ENCODE measurements at regions not wholly inside any gene's neighbourhood (a gene's known extent, or its start where the extent isn't known, plus 50 kb on each side); places are given as distances from the start of the nearest gene placed in this dataset.

DNA sequence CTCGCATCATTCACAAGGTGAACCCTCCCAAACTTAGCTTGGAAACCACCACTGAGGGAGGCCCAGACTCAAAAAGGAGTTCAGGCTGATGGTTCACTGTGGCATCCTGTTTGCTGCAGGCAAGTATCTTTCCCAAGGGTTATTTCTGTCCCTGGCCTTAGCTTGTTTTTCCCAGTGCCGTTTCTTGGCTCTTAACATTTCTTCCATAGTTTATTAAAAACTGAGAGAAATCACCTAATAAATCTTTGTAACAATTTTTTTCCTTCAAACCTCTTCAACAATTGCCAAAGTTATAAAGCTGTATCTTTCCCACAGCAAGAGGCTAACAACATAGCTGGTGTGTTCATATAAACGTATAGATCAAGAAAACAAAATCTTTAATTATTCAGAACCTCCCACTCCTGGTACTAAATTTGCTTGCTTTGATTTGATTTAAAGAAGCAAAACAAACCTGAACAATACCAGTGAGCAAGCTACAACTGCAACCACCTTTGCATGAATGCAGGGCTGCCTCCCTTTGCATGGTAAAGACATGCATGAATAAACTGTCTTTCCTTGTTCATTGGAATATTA, 234.9 kb upstream of the STT3B start:
- no peak overlapping the region for H3K4me3 ChIP-seq (ENCODE audit: control insufficient read depth, low read depth, low read length)
- no peak for DNase-seq (ENCODE audit: low read depth)
- TF ChIP-seq, protein P1, sequence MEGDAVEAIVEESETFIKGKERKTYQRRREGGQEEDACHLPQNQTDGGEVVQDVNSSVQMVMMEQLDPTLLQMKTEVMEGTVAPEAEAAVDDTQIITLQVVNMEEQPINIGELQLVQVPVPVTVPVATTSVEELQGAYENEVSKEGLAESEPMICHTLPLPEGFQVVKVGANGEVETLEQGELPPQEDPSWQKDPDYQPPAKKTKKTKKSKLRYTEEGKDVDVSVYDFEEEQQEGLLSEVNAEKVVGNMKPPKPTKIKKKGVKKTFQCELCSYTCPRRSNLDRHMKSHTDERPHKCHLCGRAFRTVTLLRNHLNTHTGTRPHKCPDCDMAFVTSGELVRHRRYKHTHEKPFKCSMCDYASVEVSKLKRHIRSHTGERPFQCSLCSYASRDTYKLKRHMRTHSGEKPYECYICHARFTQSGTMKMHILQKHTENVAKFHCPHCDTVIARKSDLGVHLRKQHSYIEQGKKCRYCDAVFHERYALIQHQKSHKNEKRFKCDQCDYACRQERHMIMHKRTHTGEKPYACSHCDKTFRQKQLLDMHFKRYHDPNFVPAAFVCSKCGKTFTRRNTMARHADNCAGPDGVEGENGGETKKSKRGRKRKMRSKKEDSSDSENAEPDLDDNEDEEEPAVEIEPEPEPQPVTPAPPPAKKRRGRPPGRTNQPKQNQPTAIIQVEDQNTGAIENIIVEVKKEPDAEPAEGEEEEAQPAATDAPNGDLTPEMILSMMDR (conservative IDR thresholded peaks at IDR 0.05; ENCODE audit: control insufficient read depth, insufficient read depth, low read depth, low read length): no peak

DNA sequence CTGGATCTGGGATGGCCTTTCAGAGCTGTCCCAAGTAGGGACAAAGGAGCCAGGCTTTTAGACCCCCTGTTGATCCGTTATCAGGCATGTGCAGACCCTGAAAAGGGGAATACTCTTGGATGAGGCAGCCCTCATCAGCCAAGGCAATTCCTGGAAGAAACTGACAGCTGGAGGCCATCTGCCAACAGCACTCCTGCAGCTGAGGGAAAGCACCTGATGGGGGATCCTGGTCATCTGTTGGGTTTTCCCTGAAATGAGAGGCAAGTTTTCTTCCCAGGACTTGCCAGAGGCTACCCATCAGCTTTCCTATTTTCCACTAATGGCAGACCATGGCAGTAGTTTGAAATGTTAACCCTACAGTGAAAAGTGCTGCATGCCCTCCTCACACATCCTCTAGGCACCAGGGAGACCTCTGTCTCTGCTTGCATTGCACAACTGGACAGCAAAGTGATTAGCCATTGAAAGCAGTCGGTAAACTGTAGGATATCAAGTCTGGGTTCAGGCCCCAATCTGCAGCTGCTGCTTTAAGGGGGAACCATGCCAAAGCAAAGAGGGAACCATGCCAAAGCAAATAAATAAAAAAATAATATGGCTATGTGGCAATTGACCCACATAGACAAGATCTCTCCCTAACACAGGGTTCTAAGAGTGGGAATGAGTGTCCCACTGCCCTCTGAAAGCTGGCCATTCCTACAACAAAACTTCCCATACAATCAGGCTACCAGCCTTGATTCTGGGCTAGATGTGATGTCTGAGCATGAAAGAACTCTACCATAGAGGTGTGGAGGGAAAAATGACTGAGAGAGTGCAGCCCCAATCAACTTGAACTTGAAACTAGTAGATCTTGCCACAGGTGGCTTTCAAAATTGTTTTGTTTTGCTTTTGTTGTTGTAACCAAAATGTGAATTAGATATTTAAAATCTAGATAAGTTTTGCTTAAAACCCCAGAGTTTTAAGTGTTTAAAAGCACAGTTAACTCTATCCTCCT, 232.0 kb upstream of the STT3B start:
- TF ChIP-seq, protein P1 (conservative IDR thresholded peaks at IDR 0.05; ENCODE audit: control insufficient read depth, insufficient read depth, low read depth, low read length): no peak
- H3K4me3 ChIP-seq (ENCODE audit: control insufficient read depth, low read depth, low read length): no peak overlapping the region
- peak; percentile 3 for DNase-seq (ENCODE audit: low read depth)

DNA sequence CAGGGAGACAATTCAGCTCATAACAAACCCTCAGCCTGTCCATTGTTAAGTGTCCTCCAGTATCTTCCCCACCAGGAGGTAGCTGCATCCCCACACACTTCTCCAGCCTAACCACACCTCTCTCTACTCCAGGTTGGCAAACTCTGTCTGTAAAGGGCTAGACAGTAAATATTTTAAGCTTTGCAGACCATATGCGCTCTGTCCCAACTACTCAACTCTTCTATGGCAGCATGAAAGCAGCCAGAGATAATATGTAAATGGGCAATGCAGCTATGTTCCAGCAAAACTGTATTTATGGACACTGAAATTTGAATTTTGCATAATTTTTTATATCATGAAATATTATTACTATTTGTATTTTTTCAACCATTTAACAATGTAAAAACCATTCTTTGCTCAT, 230.4 kb upstream of the STT3B start:
- no peak for DNase-seq (ENCODE audit: low read depth)
- no peak overlapping the region for H3K4me3 ChIP-seq (ENCODE audit: control insufficient read depth, low read depth, low read length)
- TF ChIP-seq, protein P1 (conservative IDR thresholded peaks at IDR 0.05; ENCODE audit: control insufficient read depth, insufficient read depth, low read depth, low read length): no peak

DNA sequence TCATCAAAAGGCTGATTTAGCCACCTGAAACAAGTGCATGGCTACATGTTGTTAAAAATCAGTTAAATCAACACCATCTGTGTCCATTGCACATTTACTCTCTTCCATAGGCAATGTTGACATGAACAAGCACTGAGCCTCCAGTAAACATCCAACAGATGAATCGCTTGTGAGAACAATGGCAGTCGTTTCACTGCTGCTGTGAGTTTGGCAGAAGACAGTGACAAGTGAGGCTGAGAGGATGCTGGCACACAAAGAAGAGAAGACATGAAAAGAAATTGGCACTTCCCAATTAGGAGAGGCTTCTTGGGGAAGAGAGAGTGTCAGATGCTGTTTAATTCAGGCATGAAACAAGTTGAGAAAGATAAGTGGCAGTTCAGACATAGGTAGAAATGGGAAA, 227.4 kb upstream of the STT3B start:
- TF ChIP-seq, protein P1 (conservative IDR thresholded peaks at IDR 0.05; ENCODE audit: control insufficient read depth, insufficient read depth, low read depth, low read length): no peak
- no peak for DNase-seq (ENCODE audit: low read depth)
- no peak overlapping the region for H3K4me3 ChIP-seq (ENCODE audit: control insufficient read depth, low read depth, low read length)

DNA sequence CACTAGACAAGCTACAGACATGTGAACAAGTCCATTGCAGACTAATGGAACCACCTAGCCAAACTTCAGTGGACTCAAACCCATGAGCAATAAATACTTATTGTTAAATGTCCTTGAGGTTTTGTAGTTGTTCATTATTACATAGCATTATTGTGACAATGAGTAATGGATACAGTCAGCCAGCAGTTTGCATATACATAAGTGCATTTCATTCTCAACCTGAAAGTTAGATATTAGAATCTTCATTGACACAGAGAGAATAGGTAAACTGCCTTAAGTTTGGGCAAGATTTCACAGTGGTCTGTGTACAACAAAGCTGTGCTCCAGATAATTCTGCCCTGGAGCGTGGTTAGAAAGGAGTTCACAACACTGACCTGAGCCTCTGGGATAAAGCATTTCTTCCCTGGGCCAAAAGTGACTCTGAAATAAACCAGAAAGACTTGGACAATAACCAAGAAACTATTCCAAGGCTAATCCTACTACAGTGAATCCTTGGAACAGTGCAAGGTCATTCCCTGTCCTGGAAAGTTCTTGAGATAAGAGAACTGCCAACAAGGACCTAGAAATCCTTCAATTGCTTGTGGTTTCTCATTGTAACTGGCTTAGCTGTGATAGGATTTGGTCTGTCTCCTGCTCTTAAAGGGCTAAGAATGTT, 225.5 kb upstream of the STT3B start:
- no peak overlapping the region for H3K4me3 ChIP-seq (ENCODE audit: control insufficient read depth, low read depth, low read length)
- no peak for DNase-seq (ENCODE audit: low read depth)
- TF ChIP-seq, protein P1 (conservative IDR thresholded peaks at IDR 0.05; ENCODE audit: control insufficient read depth, insufficient read depth, low read depth, low read length): no peak

DNA sequence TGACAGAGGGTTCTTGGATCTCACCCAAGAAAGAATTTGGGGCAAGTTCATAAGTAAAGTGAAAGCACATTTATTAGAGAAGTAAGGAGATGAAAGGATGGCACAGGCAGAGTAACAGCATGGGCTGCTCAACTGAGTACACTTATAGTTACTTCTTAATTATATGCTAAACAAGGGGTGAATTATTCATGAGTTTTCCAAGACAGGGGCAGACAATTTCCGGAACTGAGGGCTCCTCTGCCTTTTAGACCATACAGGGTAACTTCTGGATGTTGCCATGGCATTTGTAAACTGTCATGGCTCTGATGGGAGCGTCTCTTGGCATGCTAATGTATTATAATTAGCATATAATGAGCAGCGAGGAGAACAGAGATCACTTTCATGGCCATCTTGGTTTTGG, 221.2 kb upstream of the STT3B start:
- TF ChIP-seq, protein P1 (conservative IDR thresholded peaks at IDR 0.05; ENCODE audit: control insufficient read depth, insufficient read depth, low read depth, low read length): no peak
- H3K4me3 ChIP-seq (ENCODE audit: control insufficient read depth, low read depth, low read length): no peak overlapping the region
- DNase-seq (ENCODE audit: low read depth): no peak

Measured in fibroblast of mammary gland (primary cell).